ENCODE measurements at regions not wholly inside any gene's neighbourhood (a gene's known extent, or its start where the extent isn't known, plus 50 kb on each side); places are given as distances from the start of the nearest gene placed in this dataset.

GRCh38 chr11:23769214-23769613 lies 727.6 kb upstream of the LUZP2 start:
- TF ChIP-seq CTCF (IDR thresholded peaks at IDR 0.05) (no peak), EZH2phosphoT487 (IDR thresholded peaks at IDR 0.05) (no peak), EZH2 (IDR thresholded peaks at IDR 0.05) (no peak)

All from neural progenitor cell (in vitro differentiated cells).